CD14-positive monocyte (primary cell): ENCODE measurements at regions not wholly inside any gene's neighbourhood (a gene's known extent, or its start where the extent isn't known, plus 50 kb on each side); places are given as distances from the start of the nearest gene placed in this dataset.
A peak's percentile ranks its signal among the peaks of the same experiment; 100 is the strongest.

Experiments used
- DNase-seq, 3 donors: peaks; one replicate each; pipeline ENCODE4 v3.0.0-alpha.2; 2011 to 2022
- H2AFZ ChIP-seq: 2 replicates; pipeline ENCODE4 v1.6.0; 2012; ENCODE audit warnings: mild to moderate bottlenecking, low read depth, low read length, inconsistent platforms; ENCODE audit not compliant: insufficient read depth, poor library complexity, severe bottlenecking
- H3K27ac ChIP-seq, 2 donors: 1 replicate in 1 of 2; 2 replicates in 1 of 2; pipeline ENCODE4 v1.5.1; 2012 to 2013; ENCODE audit warnings: low read length in 2 of 2, control low read depth in 1 of 2, inconsistent platforms in 1 of 2, low read depth in 1 of 2, mild to moderate bottlenecking in 1 of 2
- H3K27me3 ChIP-seq, 2 donors: one replicate each; pipeline versions ENCODE4 v1.6.0 to v1.6.1; 2011 to 2013; ENCODE audit warnings: low read length in 2 of 2; ENCODE audit not compliant: control insufficient read depth in 2 of 2, insufficient read depth in 2 of 2
- H3K36me3 ChIP-seq, 2 donors: replicated peaks in 1 of 2; 1 replicate in 1 of 2; 2 replicates in 1 of 2; pipeline versions ENCODE4 v1.5.1 to v1.6.1; 2012 to 2013; ENCODE audit warnings: low read length in 2 of 2, control low read depth in 1 of 2, inconsistent platforms in 1 of 2, mild to moderate bottlenecking in 1 of 2; ENCODE audit not compliant: insufficient read depth in 2 of 2, control insufficient read depth in 1 of 2
- H3K4me1 ChIP-seq, 2 donors: 1 replicate in 1 of 2; 2 replicates in 1 of 2; pipeline versions ENCODE4 v1.5.1 to v1.6.1; 2012 to 2013; ENCODE audit warnings: low read length in 2 of 2, control low read depth in 1 of 2, inconsistent platforms in 1 of 2, mild to moderate bottlenecking in 1 of 2, moderate library complexity in 1 of 2; ENCODE audit not compliant: insufficient read depth in 2 of 2, control insufficient read depth in 1 of 2
- H3K4me2 ChIP-seq: replicated peaks from 2 replicates; pipeline ENCODE3; 2012; ENCODE audit warnings: low read length, moderate library complexity, mild to moderate bottlenecking; ENCODE audit not compliant: poor library complexity, severe bottlenecking; ENCODE audit errors: extremely low read depth
- H3K4me3 ChIP-seq, 3 experiments: fragments of 200-600 bp in 1 of 3; sonication (generic) in 1 of 3; replicated peaks in 1 of 3; 1 replicate in 2 of 3; 2 replicates in 1 of 3; pipeline ENCODE4 v1.5.1; 2011 to 2013; ENCODE audit warnings: low read length in 3 of 3, mild to moderate bottlenecking in 3 of 3, control low read depth in 2 of 3, low read depth in 2 of 3, inconsistent platforms in 1 of 3, moderate library complexity in 1 of 3
- H3K79me2 ChIP-seq: 2 replicates; pipeline ENCODE4 v1.6.0; 2012; ENCODE audit warnings: mild to moderate bottlenecking, control low read depth, inconsistent platforms, low read length, moderate library complexity; ENCODE audit not compliant: insufficient read depth
- H3K9ac ChIP-seq: 2 replicates; pipeline ENCODE4 v1.6.0; 2017; ENCODE audit warnings: low read length, mild to moderate bottlenecking; ENCODE audit not compliant: insufficient read depth, poor library complexity, severe bottlenecking
- H3K9me3 ChIP-seq, 2 donors: replicated peaks in 1 of 2; 1 replicate in 1 of 2; 2 replicates in 1 of 2; pipeline versions ENCODE4 v1.5.1 to v1.6.1; 2012 to 2013; ENCODE audit warnings: low read length in 2 of 2, control low read depth in 1 of 2; ENCODE audit not compliant: control insufficient read depth in 1 of 2, insufficient read depth in 1 of 2
- H4K20me1 ChIP-seq: 2 replicates; pipeline ENCODE4 v1.6.0; 2012; ENCODE audit warnings: mild to moderate bottlenecking, low read length, control low read depth, moderate library complexity; ENCODE audit not compliant: insufficient read depth
- H3K27ac Mint-ChIP-seq, 7 donors: one replicate each; pipeline ENCODE4 v1.8.0; 2020; ENCODE audit warnings: mild to moderate bottlenecking in 7 of 7, mixed read lengths in 7 of 7, moderate library complexity in 6 of 7, inconsistent platforms in 2 of 7
- H3K27me3 Mint-ChIP-seq, 3 donors: one replicate each; pipeline ENCODE4 v1.8.0; 2021 to 2022; ENCODE audit warnings: low read depth in 3 of 3, mild to moderate bottlenecking in 3 of 3, mixed read lengths in 3 of 3, moderate library complexity in 3 of 3, inconsistent platforms in 1 of 3
- H3K36me3 Mint-ChIP-seq, 2 donors: one replicate each; pipeline ENCODE4 v1.8.0; 2020; ENCODE audit warnings: mixed read lengths in 2 of 2, inconsistent platforms in 1 of 2, mild to moderate bottlenecking in 1 of 2
- H3K4me1 Mint-ChIP-seq: one replicate; pipeline ENCODE4 v1.8.0; 2020; ENCODE audit warnings: mild to moderate bottlenecking, mixed read lengths
- H3K4me3 Mint-ChIP-seq, 2 donors: one replicate each; pipeline ENCODE4 v1.8.0; 2020; ENCODE audit warnings: mild to moderate bottlenecking in 2 of 2, mixed read lengths in 2 of 2, moderate library complexity in 1 of 2
- H3K9me3 Mint-ChIP-seq, 7 donors: one replicate each; pipeline ENCODE4 v1.8.0; 2020 to 2022; ENCODE audit warnings: mixed read lengths in 7 of 7, mild to moderate bottlenecking in 6 of 7, moderate library complexity in 6 of 7, inconsistent platforms in 2 of 7
- whole genome bisulfite sequencing: methylation state at CpG from one replicate; pipeline ENCODE4 v1.1.5; 2013; ENCODE audit warnings: missing lambda C conversion rate; ENCODE audit not compliant: insufficient coverage; 5-methylcytosine and 5-hydroxymethylcytosine counted together
- intact Hi-C, 2 donors: fragments of 100-400 bp; cut with micrococcal nuclease; formaldehyde crosslinking; loops; one replicate each; pipeline versions ENCODE4 v1.15.0 to v1.15.1; 2023
- TF ChIP-seq, protein P1 (sequence below): fragments of 200-600 bp; IDR thresholded peaks from one replicate; pipeline ENCODE4 v1.8.0; 2022; ENCODE audit warnings: antibody characterized with exemption, mild to moderate bottlenecking

DNA sequence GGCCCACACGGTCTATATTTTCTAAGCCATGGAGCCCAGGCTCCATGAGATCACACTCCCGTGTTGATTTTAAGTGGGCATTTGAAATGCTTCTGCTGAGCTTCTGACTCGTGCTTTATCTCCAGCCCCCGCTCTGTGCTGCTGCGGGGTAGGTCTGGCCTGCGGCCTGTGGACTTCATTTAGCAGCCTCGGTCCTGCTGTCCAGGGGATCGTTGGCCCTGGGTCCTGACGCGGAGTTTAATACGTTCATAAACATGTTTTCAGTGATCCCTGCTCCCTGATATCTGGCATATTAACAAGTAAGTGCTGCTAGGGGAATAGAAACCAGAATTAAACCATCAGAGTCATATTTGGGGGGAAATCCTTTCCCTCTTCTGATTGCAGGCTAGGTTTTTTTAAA, 540.3 kb upstream of the MGMT start:
- H3K27ac ChIP-seq, result no peak overlapping the region
- no peak overlapping the region for H3K9ac ChIP-seq
- intact Hi-C loops, result no loop called here
- no peaks in the 10 kb centered on the region for H4K20me1 ChIP-seq
- Mint-ChIP-seq H3K9me3 (peaks cover 1 to 7% (median 3%) of the 10 kb centered on the region in 7 donors), H3K27me3 (peaks cover 0 to 5% (median 4%) of the 10 kb centered on the region in 3 donors), H3K4me1 (no peaks in the 10 kb centered on the region), H3K36me3 (no peaks in the 10 kb centered on the region), H3K4me3 (no peak overlapping the region), H3K27ac (peak overlapping the region in 1 of 7 donors; percentile 46)
- no peak for DNase-seq
- peaks cover 0 to 4% of the 10 kb centered on the region in 2 donors for H3K9me3 ChIP-seq
- H3K4me1 ChIP-seq, result no peaks in the 10 kb centered on the region
- WGBS, result 92% methylated on average over 6 of the region's 11 CpGs
- no peak overlapping the region for H3K4me2 ChIP-seq
- H3K79me2 ChIP-seq, result no peaks in the 10 kb centered on the region
- no peaks in the 10 kb centered on the region for H3K36me3 ChIP-seq
- no peak overlapping the region for H3K4me3 ChIP-seq
- H2AFZ ChIP-seq, result no peak overlapping the region
- no peaks in the 10 kb centered on the region for H3K27me3 ChIP-seq
- TF ChIP-seq, protein P1, sequence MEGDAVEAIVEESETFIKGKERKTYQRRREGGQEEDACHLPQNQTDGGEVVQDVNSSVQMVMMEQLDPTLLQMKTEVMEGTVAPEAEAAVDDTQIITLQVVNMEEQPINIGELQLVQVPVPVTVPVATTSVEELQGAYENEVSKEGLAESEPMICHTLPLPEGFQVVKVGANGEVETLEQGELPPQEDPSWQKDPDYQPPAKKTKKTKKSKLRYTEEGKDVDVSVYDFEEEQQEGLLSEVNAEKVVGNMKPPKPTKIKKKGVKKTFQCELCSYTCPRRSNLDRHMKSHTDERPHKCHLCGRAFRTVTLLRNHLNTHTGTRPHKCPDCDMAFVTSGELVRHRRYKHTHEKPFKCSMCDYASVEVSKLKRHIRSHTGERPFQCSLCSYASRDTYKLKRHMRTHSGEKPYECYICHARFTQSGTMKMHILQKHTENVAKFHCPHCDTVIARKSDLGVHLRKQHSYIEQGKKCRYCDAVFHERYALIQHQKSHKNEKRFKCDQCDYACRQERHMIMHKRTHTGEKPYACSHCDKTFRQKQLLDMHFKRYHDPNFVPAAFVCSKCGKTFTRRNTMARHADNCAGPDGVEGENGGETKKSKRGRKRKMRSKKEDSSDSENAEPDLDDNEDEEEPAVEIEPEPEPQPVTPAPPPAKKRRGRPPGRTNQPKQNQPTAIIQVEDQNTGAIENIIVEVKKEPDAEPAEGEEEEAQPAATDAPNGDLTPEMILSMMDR, result no peak

DNA sequence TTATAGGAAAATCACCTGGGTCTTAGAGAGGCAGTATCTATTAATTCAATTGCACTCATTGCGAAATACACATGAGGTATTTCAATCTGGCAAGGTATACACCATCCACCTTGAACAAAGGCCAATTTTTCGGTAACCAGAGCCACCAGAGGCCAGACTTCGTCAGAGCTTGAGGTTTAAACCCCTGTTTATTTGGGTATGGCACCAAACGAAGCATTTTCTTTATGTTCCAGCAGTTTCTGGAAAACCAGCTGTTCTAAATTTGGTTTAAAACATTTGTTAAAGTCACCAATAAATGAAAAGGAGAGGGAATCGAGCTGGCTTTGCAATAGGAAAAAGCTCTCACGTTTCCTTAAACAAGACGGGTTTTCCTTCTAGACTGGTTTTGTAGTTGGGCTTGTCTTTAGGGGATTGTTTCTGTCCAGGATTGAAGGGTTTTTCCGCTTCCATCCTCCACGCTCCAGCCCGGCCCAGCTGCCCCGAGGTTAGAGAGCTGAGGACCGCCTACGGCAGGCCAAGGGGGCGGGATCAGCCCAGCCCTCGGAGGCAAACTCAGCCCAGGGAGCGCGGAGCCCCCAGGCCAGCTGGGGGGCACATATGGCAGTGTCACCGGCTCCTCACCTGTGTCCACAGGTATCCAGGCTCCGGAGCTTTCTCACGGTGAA, 539.4 kb upstream of the MGMT start:
- Mint-ChIP-seq H3K36me3 (no peaks in the 10 kb centered on the region), H3K4me3 (no peak overlapping the region), H3K27ac (no peak overlapping the region), H3K27me3 (peaks cover 0 to 8% (median 4%) of the 10 kb centered on the region in 3 donors), H3K9me3 (peaks cover 1 to 7% (median 3%) of the 10 kb centered on the region in 7 donors), H3K4me1 (no peaks in the 10 kb centered on the region)
- Histone ChIP-seq H3K4me3 (no peak overlapping the region), H4K20me1 (no peaks in the 10 kb centered on the region), H3K4me1 (no peaks in the 10 kb centered on the region), H3K79me2 (no peaks in the 10 kb centered on the region), H3K36me3 (no peaks in the 10 kb centered on the region), H2AFZ (no peak overlapping the region), H3K27me3 (no peaks in the 10 kb centered on the region), H3K27ac (no peak overlapping the region), H3K9me3 (peaks cover 0 to 4% of the 10 kb centered on the region in 2 donors), H3K9ac (no peak overlapping the region), H3K4me2 (no peak overlapping the region)
- intact Hi-C loops, result no loop called here
- DNase-seq, result no peak
- TF ChIP-seq, protein P1, result no peak
- WGBS, result 84% methylated on average over 19 of the region's 20 CpGs
